Activated CD8-positive, alpha-beta T cell treated with anti-CD3 and anti-CD28 coated beads for 36 hours (primary cell): ENCODE measurements at regions not wholly inside any gene's neighbourhood (a gene's known extent, or its start where the extent isn't known, plus 50 kb on each side); places are given as distances from the start of the nearest gene placed in this dataset.

ENCODE experiments used
- ATAC-seq: fragments of 200-7000 bp; cut with Tn5 transposase; one replicate; pipeline ENCODE4 v1.10.0; 2021; ENCODE audit warnings: mild to moderate bottlenecking, moderate library complexity
- CTCF ChIA-PET: fragments of 350-600 bp; sonication (Branson Sonifier 250); formaldehyde crosslinking; loops from one replicate; lab custom pipeline; 2021; ENCODE audit warnings: antibody characterized with exemption; lab: Charles Lee
- POLR2A ChIA-PET: fragments of 350-600 bp; sonication (Branson Sonifier 250); formaldehyde crosslinking; loops from one replicate; lab custom pipeline; 2021; ENCODE audit warnings: antibody characterized with exemption; lab: Charles Lee
- DNase-seq: peaks from one replicate; pipeline ENCODE4 v3.0.0-alpha.2; 2020
- H3K27ac Mint-ChIP-seq: one replicate; pipeline ENCODE4 v1.8.0; 2021; ENCODE audit warnings: mild to moderate bottlenecking, mixed read lengths
- H3K27me3 Mint-ChIP-seq: one replicate; pipeline ENCODE4 v1.8.0; 2021; ENCODE audit warnings: mixed read lengths
- H3K36me3 Mint-ChIP-seq: one replicate; pipeline ENCODE4 v1.8.0; 2021; ENCODE audit warnings: low read depth, mixed read lengths
- H3K4me1 Mint-ChIP-seq: one replicate; pipeline ENCODE4 v1.8.0; 2021; ENCODE audit warnings: low read depth, mixed read lengths
- H3K4me3 Mint-ChIP-seq: one replicate; pipeline ENCODE4 v1.8.0; 2021; ENCODE audit warnings: mild to moderate bottlenecking, moderate library complexity, mixed read lengths
- H3K9me3 Mint-ChIP-seq: one replicate; pipeline ENCODE4 v1.8.0; 2021; ENCODE audit warnings: mixed read lengths
- CTCF ChIP-seq: fragments of 200-600 bp; IDR thresholded peaks from one replicate; pipeline ENCODE4 v1.8.0; 2022; ENCODE audit warnings: antibody characterized with exemption, mild to moderate bottlenecking
- intact Hi-C: fragments of 100-400 bp; cut with micrococcal nuclease; formaldehyde crosslinking; loops from one replicate; pipeline ENCODE4 v1.10.0; 2022

- Mint-ChIP-seq H3K36me3 (no peaks in the 10 kb centered on the region), H3K4me3 (no peak overlapping the region), H3K4me1 (no peaks in the 10 kb centered on the region), H3K27me3 (no peaks in the 10 kb centered on the region), H3K27ac (no peak overlapping the region), H3K9me3 (peaks cover 1% of the 10 kb centered on the region)
- ChIA-PET CTCF (interaction anchor here (0.6 kb wide), 1 partner anchor 944 kb away, joined by 3 read pairs; no protein-coding TSS in a partner anchor), POLR2A (no interaction called here)
- intact Hi-C loops: no loop called here
- ATAC-seq (no peak), DNase-seq (no peak)
- no peak for TF ChIP-seq CTCF
Observed at GRCh38 chr4:178288462-178288861, 846.2 kb upstream of the AGA start.

- Mint-ChIP-seq H3K36me3 (no peaks in the 10 kb centered on the region), H3K4me1 (no peaks in the 10 kb centered on the region), H3K4me3 (no peak overlapping the region), H3K27me3 (no peaks in the 10 kb centered on the region), H3K27ac (no peak overlapping the region), H3K9me3 (peaks cover 1% of the 10 kb centered on the region)
- DNase-seq: no peak
- CTCF ChIA-PET: no interaction called here
- no peak for TF ChIP-seq CTCF
- POLR2A ChIA-PET: no interaction called here
- intact Hi-C loops: no loop called here
- ATAC-seq: no peak
Observed at GRCh38 chr4:178293601-178294000, 851.4 kb upstream of the AGA start.

DNA sequence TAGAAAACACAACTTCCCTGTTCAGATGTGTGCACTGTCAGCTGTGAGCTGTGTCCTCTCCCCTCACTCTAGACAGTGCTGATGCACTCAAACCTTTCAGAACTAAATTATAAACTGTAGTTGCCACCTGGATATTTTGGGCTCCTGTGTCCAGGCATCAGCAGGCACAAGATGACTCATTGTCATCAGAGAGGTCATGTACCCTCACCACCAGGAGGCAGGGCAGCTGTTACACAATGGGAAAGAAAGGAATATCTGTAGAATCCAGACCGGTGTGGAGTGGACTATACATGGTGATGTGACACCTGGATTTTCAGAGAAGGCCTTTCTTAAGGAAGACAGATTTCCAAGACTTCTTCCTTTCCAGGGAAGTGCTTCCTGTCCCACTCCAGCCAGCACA is 854.4 kb upstream of the AGA start:
- ATAC-seq (no peak), DNase-seq (no peak)
- intact Hi-C loops: no loop called here
- ChIA-PET POLR2A (no interaction called here), CTCF (no interaction called here)
- Mint-ChIP-seq H3K27me3 (no peaks in the 10 kb centered on the region), H3K9me3 (no peaks in the 10 kb centered on the region), H3K4me1 (no peaks in the 10 kb centered on the region), H3K4me3 (no peak overlapping the region), H3K27ac (no peak overlapping the region), H3K36me3 (no peaks in the 10 kb centered on the region)
- TF ChIP-seq CTCF: no peak

GRCh38 chr4:178306565-178306964 is 864.3 kb upstream of the AGA start:
- Mint-ChIP-seq H3K4me1 (no peaks in the 10 kb centered on the region), H3K36me3 (no peaks in the 10 kb centered on the region), H3K27ac (no peak overlapping the region), H3K27me3 (no peaks in the 10 kb centered on the region), H3K4me3 (no peak overlapping the region), H3K9me3 (no peaks in the 10 kb centered on the region)
- intact Hi-C loops: no loop called here
- DNase-seq (no peak), ATAC-seq (no peak)
- POLR2A ChIA-PET: interaction anchor here (0.7 kb wide), 1 partner anchor 118 kb away, joined by 3 read pairs; no protein-coding TSS in a partner anchor
- CTCF ChIA-PET: no interaction called here
- no peak for TF ChIP-seq CTCF

GRCh38 chr4:178309890-178310289 is 867.7 kb upstream of the AGA start:
- no peak overlapping the region for H3K4me3 Mint-ChIP-seq
- CTCF ChIA-PET: no interaction called here
- POLR2A ChIA-PET: no interaction called here
- no peak overlapping the region for H3K27ac Mint-ChIP-seq
- no peaks in the 10 kb centered on the region for H3K4me1 Mint-ChIP-seq
- ATAC-seq (no peak), DNase-seq (no peak)
- intact Hi-C loops: no loop called here
- TF ChIP-seq CTCF: no peak
- no peaks in the 10 kb centered on the region for H3K36me3 Mint-ChIP-seq
- H3K27me3 Mint-ChIP-seq: no peaks in the 10 kb centered on the region
- no peaks in the 10 kb centered on the region for H3K9me3 Mint-ChIP-seq
